Skin epidermis (tissue), 12 donors: ENCODE measurements at regions not wholly inside any gene's neighbourhood (a gene's known extent, or its start where the extent isn't known, plus 50 kb on each side); places are given as distances from the start of the nearest gene placed in this dataset.
"Not testable (repeated sequence)": the region's sequence is repeated elsewhere in the genome, so short reads cannot be mapped to it uniquely, and the experiment has no call there.

Experiments
- H3K27ac ChIP-seq, 21 experiments: fragments of 200-600 bp; sonication (generic) in 11 of 21; one replicate each; pipeline ENCODE4 v1.5.0; 2020; ENCODE audit warnings: mild to moderate bottlenecking in 3 of 21, inconsistent platforms in 2 of 21, moderate library complexity in 2 of 21
- H3K4me3 ChIP-seq, 7 experiments: fragments of 200-600 bp; sonication (generic) in 2 of 7; one replicate each; pipeline ENCODE4 v1.5.0; 2020; ENCODE audit warnings: inconsistent platforms in 2 of 7, mild to moderate bottlenecking in 2 of 7, moderate library complexity in 1 of 7

DNA sequence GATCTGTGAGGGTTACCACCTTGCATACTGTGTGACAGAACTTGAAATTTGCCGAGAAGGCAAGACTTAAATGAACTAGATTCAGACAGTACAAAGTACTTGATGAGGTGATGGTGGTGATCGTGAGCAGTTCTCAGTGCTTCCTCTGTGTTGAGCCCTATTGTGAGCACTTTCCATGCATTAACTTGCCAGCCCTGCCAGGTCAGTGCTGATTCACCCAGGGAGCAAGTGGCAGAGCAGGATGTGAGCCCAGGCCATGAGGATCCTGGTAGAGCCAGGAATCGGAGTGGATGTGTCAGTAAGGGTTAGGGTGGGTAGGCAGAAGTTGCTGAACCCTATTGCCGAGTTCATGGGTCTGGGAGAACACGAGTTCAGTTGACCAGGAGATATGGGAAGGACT lies 4545.7 kb upstream of the TPTE start:
- H3K27ac ChIP-seq, H3K4me3 ChIP-seq: not testable (repeated sequence)

- H3K27ac ChIP-seq, H3K4me3 ChIP-seq: not testable (repeated sequence)
These were observed 4523.8 kb upstream of the TPTE start for GRCh38 chr21:5997586-5997985.

DNA sequence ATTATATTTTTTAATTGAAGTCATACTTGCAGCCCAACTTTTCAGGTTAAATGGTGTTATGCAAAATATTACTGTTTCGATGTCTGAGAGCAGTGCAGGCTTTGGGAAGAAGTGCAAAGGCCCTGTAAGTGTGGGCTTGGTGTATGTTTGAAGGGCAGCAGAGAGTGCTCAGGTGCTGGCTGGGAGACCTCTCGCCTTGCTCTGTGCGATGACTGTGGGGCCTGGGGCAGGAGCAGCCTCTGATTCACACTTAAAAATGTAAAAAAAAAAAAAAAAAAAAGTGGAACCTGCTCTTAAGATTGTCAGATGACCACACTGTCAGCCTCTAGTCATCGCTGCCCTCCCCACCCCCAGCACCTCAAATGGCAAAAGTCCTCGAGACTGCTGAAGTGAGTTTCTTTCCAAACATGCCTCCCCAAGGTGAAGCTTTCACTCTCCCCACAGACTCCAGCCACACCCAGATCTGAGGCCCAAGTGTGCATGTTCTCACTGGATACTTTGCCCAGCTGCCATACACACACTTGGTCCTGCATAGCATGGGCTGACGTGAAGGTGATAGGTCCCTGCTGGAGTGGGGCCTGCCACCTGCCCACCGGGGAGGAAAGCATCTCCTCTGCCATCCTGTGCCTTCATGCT lies 4505.8 kb upstream of the TPTE start:
- not testable (repeated sequence) for H3K27ac ChIP-seq, H3K4me3 ChIP-seq

- not testable (repeated sequence) for H3K27ac ChIP-seq, H3K4me3 ChIP-seq
These were observed 4500.9 kb upstream of the TPTE start for GRCh38 chr21:6020460-6020859.

DNA sequence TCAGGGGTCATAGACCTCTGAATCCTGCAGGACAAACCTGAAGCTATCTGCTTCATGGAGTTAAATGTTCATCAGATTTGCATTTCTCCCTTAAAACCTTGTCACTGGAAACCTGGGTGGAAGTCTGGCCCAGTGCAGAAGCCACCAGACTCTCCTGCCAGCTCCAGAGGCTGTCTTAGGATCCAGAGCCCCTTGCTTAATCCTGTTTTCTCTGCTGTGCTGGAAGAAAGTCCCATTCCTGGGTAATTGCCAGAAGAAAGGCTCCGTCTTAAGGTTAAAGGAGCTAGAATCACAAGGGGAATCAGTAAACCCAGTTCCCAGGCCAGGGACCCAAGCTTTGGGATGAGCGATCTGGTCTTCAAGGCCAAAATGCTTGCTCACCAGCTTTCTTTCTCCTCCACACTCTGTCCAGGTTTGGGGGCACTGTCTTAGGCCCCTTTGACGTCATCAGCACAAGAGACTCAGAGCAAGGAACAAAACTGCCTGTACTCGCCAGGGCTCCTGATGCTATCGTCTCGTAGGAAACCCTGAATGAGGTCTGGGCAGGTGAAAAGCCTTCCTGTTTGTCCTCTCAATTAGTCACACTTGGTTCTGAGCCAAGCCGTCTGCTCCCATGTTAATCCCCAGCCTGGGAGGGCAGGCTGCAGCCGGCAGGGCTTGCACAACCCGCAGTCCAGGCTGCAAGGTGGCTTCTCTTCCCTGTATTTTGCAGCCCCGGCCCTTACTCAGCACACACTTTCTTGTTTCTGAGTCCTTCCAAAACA lies 4500.2 kb upstream of the TPTE start:
- H3K4me3 ChIP-seq, H3K27ac ChIP-seq: not testable (repeated sequence)

DNA sequence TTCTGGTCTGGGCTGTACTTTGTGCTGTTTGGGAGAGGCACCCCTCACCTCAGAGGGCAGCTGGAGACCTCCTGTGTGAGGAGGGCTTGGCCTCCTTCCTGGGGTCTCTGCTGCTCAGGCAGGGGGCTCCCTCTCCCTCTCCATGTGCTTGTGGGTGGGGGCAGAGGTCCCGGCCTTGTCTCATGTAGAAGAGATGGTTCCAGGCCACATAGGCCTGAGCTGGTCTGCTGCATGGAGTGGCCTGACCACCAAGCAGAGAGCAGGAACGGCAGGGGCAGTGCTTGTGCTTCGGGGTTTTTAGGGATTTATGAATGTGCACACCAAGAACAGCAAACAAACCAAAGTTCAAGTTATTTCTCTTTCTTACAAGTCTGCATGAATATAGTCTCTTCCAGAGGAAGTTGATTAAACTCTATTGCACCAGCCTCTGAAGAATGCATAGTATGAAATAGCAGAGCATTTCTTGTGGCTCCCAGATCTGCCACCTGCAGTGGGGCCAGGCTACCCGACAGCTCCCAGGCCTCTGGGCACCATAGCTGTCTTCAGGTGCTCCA lies 4499.6 kb upstream of the TPTE start:
- not testable (repeated sequence) for H3K27ac ChIP-seq, H3K4me3 ChIP-seq

DNA sequence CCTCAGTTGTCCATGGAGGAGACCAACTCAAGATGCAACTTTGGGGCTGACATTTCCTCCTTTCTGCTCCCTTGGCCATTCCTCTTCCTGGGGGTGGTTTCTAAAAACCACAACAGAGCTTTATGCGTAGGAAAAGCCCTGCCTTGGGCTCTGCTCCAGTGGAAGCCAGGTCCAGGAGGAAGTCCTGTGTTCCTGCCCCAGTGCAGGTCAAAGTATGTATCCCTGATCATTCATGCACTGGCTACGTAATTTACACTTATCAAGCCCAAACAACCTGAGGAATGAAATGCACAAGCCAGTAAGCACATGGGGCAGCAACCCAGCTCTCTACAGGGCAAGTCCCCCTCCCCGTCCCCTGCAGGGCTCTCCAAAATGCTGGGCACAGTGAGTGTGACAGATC lies 4498.1 kb upstream of the TPTE start:
- not testable (repeated sequence) for H3K27ac ChIP-seq, H3K4me3 ChIP-seq

DNA sequence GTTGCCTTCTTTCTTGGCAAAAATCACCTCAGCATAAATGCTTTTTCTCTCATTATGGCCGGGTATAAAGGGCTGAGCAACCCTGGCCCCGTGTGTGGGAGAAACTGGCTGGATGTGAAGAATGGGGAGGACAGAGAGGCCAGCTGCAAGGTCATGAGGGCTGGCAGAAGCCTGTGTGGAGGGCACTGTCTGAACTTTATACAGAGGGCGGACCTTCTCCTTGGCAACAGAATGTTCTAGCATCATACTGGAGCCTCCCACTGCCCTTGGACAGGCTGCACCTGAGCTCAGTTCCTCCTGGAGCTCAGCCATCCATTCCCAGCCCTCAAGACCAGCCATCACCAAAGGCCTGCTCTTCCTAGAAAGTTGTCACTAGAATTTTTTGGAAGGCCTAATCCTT lies 4496.2 kb upstream of the TPTE start:
- not testable (repeated sequence) for H3K27ac ChIP-seq, H3K4me3 ChIP-seq

DNA sequence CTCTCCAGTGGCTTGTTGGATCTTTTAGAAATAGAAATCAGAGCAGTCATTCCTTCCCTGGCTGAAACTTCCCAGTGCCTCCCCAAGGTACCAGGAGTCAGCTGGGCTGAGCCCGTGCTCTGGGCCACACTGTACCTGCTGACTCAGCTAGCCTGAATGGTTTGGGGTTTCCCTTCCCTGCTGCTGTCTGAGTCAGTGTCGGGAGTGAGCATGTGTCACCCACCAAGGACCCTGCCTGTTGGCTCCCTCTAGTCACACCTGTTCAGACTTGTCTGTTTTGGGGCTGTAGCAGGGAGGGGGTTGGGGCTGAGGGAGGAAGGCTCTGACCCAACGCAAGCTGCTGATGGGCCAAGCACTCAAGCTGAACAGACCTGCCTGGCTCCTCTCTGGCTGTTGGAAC lies 4493.9 kb upstream of the TPTE start:
- H3K27ac ChIP-seq, H3K4me3 ChIP-seq: not testable (repeated sequence)

DNA sequence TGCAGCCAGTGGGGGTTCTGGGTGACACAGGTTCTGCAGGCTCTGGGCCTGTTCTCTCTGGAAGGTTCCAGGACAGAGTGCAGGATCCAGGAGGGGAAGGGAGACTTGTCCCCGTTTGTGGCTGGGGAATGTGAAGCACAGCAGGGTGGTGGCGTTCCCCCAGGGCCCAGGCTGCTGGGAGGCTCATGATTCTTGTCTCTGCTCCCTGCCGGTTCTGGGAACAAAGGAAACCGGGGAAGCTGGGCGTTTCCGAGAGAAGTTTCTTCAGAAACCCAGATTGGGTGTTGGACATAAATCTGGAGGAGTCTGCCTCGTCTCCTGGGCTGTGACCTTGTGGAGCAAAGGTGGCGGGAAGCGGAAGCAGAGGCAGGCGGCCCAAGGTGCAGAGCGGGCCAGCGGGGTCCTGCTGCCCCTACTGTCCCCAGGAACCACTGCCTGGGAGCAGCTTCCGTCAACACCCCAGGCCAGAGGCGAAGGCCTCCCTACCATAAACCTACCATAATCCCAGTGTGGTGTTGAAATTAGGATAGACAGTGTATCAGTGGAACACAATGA lies 4487.2 kb upstream of the TPTE start:
- not testable (repeated sequence) for H3K27ac ChIP-seq, H3K4me3 ChIP-seq

- not testable (repeated sequence) for H3K27ac ChIP-seq, H3K4me3 ChIP-seq
These were observed 4486.4 kb upstream of the TPTE start for GRCh38 chr21:6034820-6035473.

DNA sequence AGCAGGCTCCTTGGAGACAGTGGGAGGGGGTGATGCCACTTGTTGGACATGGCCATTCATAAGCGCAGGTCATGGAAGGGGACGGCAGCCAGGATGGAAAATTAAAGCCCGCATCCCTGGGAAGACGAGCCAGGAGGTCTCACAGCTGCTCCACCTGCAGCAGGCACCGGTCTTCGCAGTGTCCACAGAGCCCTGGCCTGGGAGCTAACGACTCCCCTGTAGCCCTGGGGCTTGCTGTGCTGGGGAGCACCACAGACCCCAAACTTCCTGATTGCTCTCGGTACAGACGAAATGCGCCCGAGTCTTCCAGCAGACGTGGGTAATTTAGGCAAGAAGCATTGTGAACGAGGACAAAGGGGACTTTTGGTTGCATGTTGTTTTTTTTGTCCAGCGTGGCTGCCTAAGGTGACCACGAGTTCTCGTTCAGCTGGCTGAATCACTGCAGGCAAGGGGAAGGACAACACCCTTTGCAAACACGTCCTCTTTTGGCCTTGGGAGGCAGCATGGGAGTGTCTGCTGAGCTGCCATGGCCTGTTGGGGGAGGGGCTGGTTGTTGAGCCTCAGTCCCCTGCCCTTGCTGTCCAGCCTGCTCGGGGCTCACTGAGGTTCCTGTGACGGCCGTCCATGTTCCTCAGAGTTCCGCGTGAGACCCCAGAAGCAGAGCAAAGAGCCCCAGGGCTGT lies 4485.8 kb upstream of the TPTE start:
- H3K27ac ChIP-seq, H3K4me3 ChIP-seq: not testable (repeated sequence)

GRCh38 chr21:6039224-6039623 lies 4482.2 kb upstream of the TPTE start:
- H3K4me3 ChIP-seq, H3K27ac ChIP-seq: not testable (repeated sequence)

GRCh38 chr21:6040095-6040494 lies 4481.3 kb upstream of the TPTE start:
- H3K27ac ChIP-seq, H3K4me3 ChIP-seq: not testable (repeated sequence)

DNA sequence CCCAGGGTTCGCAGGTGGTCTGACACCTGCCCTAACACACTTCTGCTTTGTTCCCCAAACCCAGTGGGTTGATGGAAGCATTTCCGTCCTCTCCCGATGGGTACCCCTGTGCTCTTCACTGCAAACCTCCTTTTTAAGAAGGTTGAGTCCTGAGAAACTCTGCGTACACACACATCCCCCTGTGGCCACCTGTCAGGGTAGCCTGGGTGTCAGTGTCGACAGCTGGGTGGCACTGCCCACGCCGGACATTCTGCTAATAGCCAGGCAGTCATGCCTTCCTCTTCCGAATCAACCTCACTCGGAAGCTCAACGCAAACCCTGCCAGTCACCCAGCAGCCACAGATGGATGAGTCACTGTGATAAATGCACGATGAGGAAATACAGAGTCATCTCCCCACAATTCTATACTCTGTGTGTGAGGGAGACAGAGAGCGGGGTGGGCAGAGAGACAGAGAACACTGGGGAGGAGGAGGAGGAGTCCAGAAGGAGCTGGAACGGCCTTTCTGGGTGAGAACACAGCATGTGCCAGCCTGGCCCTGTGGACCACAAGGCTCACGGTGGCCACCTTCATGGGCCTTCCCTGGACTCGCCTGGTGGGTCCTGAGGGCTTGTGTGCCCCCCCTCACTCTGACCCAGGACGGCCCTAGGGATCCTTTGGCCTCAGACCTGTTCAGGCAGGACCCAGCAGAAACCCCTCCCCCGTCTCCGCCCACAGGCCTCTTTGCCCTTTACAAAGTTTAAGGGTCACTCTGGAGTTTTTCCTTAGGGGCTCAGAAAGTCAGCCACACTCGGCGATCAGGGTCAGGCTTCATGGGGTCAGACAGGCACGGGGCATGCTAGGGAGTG lies 4477.7 kb upstream of the TPTE start:
- not testable (repeated sequence) for H3K27ac ChIP-seq, H3K4me3 ChIP-seq

DNA sequence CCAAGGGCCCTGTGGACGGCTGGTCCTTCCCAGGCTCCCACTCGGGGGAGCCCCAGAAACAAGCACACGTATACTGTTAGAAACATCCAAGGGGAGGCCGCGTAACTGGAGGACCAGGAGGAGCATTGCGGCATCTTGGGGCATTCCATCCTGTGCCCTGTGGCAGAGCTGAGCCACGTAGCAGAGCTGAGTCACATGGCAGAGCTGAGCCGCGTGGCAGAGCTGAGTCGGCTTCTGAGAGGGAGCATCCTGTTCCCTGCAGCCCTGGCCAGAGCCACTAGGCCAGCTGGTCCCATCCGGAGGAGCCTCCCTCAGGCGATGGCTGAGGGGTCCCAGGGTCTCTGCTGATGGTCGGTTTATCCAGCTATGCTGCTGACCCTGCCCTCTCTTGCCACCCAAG lies 4476.7 kb upstream of the TPTE start:
- H3K4me3 ChIP-seq, result not testable (repeated sequence)

GRCh38 chr21:6049930-6050329 lies 4471.5 kb upstream of the TPTE start:
- not testable (repeated sequence) for H3K4me3 ChIP-seq, H3K27ac ChIP-seq

More for the DNA sequence above, 4476.7 kb upstream of the TPTE start:
- H3K27ac ChIP-seq, result not testable (repeated sequence)

DNA sequence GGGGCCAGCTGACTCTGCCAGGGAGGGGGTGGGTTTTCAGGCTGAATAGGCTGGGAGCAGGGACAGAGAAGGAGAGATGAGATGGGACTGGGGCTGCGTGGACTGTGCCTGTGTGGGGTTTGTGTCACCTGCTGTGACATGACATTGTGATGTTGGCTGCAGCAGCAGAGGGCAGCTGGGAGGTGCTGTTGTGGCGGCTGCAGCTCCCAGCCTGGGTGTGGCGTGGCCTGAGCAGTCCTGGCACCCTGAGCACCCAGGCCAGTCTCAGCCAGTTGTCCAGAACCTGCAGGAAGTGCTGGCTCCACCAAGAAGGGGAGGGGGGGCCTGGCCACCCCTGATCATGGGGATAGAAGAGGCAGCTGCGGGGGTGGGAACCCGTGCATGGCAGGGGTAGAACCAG lies 4469.3 kb upstream of the TPTE start:
- not testable (repeated sequence) for H3K27ac ChIP-seq, H3K4me3 ChIP-seq

DNA sequence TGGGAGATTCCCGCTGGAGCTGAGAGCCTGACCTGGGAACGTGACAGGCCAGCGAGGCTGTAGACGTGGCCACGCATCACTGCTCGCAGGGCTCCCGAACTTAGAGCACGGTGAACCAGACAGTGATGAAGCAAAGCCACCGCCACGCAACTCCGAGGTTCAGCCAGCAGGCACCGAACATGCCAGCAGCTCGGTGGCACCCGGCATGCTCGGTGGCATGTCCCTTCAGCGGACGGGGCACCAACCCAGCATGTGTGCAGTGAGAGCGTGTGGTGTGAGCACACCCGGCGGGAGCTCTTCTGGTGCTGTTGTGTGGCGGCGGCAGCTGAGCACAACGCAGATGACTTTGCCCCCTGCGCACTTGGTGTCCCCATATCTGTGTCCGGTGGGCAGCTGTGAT lies 4468.2 kb upstream of the TPTE start:
- H3K4me3 ChIP-seq, H3K27ac ChIP-seq: not testable (repeated sequence)
